SU-DHL-6 (cell line): ENCODE measurements at regions not wholly inside any gene's neighbourhood (a gene's known extent, or its start where the extent isn't known, plus 50 kb on each side); places are given as distances from the start of the nearest gene placed in this dataset.

Experiments used
- CTCF ChIP-seq: fragments of 200-600 bp; sonication (generic); IDR thresholded peaks from one replicate; pipeline ENCODE4 v1.5.1; 2017; ENCODE audit warnings: antibody characterized with exemption, mild to moderate bottlenecking, low read length, moderate library complexity; ENCODE audit not compliant: insufficient read depth, poor library complexity, severe bottlenecking
- EZH2phosphoT487 ChIP-seq: fragments of 200-600 bp; sonication (generic), shearing (Covaris generic); conservative IDR thresholded peaks from 2 replicates; pipeline ENCODE4 v1.6.1; 2018; ENCODE audit warnings: mild to moderate bottlenecking, antibody characterized with exemption, low read length, moderate library complexity, mixed read lengths

- TF ChIP-seq CTCF (no peak), EZH2phosphoT487 (no peak)
Observed at GRCh38 chr16:89031715-89032659, 55.0 kb upstream of the CBFA2T3 start.
